Ishikawa (cell line): ENCODE measurements at regions not wholly inside any gene's neighbourhood (a gene's known extent, or its start where the extent isn't known, plus 50 kb on each side); places are given as distances from the start of the nearest gene placed in this dataset.

Experiments used
- EGR1 ChIP-seq: IDR thresholded peaks from 2 replicates; pipeline ENCODE4 v1.6.1; 2012
- MAX ChIP-seq: IDR thresholded peaks from 2 replicates; pipeline ENCODE4 v1.6.1; 2012
- TAF1 ChIP-seq: IDR thresholded peaks from 2 replicates; pipeline ENCODE4 v1.6.1; 2012; ENCODE audit warnings: low read depth, mild to moderate bottlenecking

GRCh38 chr1:99137554-99138206, 126.6 kb upstream of the PLPPR4 start:
- TF ChIP-seq MAX: no peak
- TF ChIP-seq TAF1: no peak
- no peak for TF ChIP-seq EGR1
